Gastroesophageal sphincter (tissue), 4 donors: ENCODE measurements at regions not wholly inside any gene's neighbourhood (a gene's known extent, or its start where the extent isn't known, plus 50 kb on each side); places are given as distances from the start of the nearest gene placed in this dataset.

Source experiments
- ATAC-seq: fragments of 150-250 bp; one replicate; pipeline ENCODE4 v1.9.1; 2016; ENCODE audit warnings: mild to moderate bottlenecking, moderate library complexity
- H3K27ac ChIP-seq, 4 donors: fragments of 200-600 bp; sonication (generic) in 3 of 4; 1 replicate in 3 of 4; 2 replicates in 1 of 4; pipeline ENCODE4 v1.5.1; 2016 to 2019
- H3K27me3 ChIP-seq: fragments of 200-600 bp; sonication (generic); one replicate; pipeline ENCODE4 v1.5.1; 2019
- H3K36me3 ChIP-seq, 2 donors: fragments of 200-600 bp; sonication (generic); one replicate each; pipeline ENCODE4 v1.5.1; 2019; ENCODE audit warnings: control low read depth in 1 of 2
- H3K4me1 ChIP-seq, 3 donors: fragments of 200-600 bp; sonication (generic); 1 replicate in 2 of 3; 2 replicates in 1 of 3; pipeline ENCODE4 v1.5.1; 2016 to 2019; ENCODE audit warnings: control low read depth in 2 of 3
- H3K4me3 ChIP-seq, 2 donors: fragments of 200-600 bp; sonication (generic); one replicate each; pipeline ENCODE4 v1.5.1; 2019; ENCODE audit warnings: mild to moderate bottlenecking in 1 of 2, moderate library complexity in 1 of 2
- H3K9me3 ChIP-seq, 3 donors: fragments of 200-600 bp; sonication (generic); one replicate each; pipeline ENCODE4 v1.5.1; 2017 to 2019; ENCODE audit warnings: control low read depth in 2 of 3
- CTCF ChIP-seq, 4 experiments: fragments of 200-600 bp in 2 of 4; fragments of 450-650 bp in 2 of 4; sonication (generic) in 1 of 4; IDR thresholded peaks; one replicate each; pipeline ENCODE4 v1.5.1; 2017 to 2019; ENCODE audit warnings: antibody characterized with exemption in 4 of 4, mild to moderate bottlenecking in 2 of 4, moderate library complexity in 2 of 4
- EP300 ChIP-seq: sonication (generic); formaldehyde crosslinking; IDR thresholded peaks from one replicate; pipeline ENCODE4 v1.6.1; 2017; ENCODE audit warnings: antibody characterized with exemption, mild to moderate bottlenecking
- POLR2A ChIP-seq, 2 donors: fragments of 450-650 bp; IDR thresholded peaks; one replicate each; pipeline ENCODE4 v1.6.1; 2017; ENCODE audit warnings: antibody characterized with exemption in 2 of 2, mild to moderate bottlenecking in 2 of 2, moderate library complexity in 1 of 2
- POLR2AphosphoS5 ChIP-seq: sonication (generic); formaldehyde crosslinking; IDR thresholded peaks from one replicate; pipeline ENCODE4 v1.6.1; 2017; ENCODE audit warnings: antibody characterized with exemption
- WGBS, 2 donors: methylation state at CpG; one replicate each; pipeline ENCODE4 v1.1.5; 2018; ENCODE audit warnings: low coverage in 1 of 2; 5-methylcytosine and 5-hydroxymethylcytosine counted together

GRCh38 chr17:55654022-55654421, 68.6 kb downstream of the TMEM100 start:
- Histone ChIP-seq H3K27ac (no peak overlapping the region), H3K27me3 (no peaks in the 10 kb centered on the region), H3K4me3 (no peak overlapping the region), H3K36me3 (no peaks in the 10 kb centered on the region), H3K9me3 (no peaks in the 10 kb centered on the region), H3K4me1 (peaks cover 0 to 16% (median 0%) of the 10 kb centered on the region in 3 donors)
- no peak for ATAC-seq
- TF ChIP-seq EP300 (no peak), CTCF (IDR thresholded peaks at IDR 0.05) (no peak), POLR2AphosphoS5 (no peak), POLR2A (IDR thresholded peaks at IDR 0.05) (no peak)
- 46 to 48% methylated on average over 2 of the region's 2 CpGs for WGBS, 2 donors

GRCh38 chr17:55652825-55653224, 69.8 kb downstream of the TMEM100 start:
- H3K9me3 ChIP-seq: no peaks in the 10 kb centered on the region
- no peak for ATAC-seq
- H3K27ac ChIP-seq: no peak overlapping the region
- no peak overlapping the region for H3K4me3 ChIP-seq
- H3K36me3 ChIP-seq: no peaks in the 10 kb centered on the region
- TF ChIP-seq POLR2AphosphoS5: no peak
- no peak for TF ChIP-seq EP300
- no peak for TF ChIP-seq CTCF (IDR thresholded peaks at IDR 0.05)
- TF ChIP-seq POLR2A (IDR thresholded peaks at IDR 0.05): no peak
- WGBS, 2 donors: 92 to 100% methylated on average over 2 of the region's 2 CpGs
- no peaks in the 10 kb centered on the region for H3K27me3 ChIP-seq
- H3K4me1 ChIP-seq: peaks cover 0 to 16% (median 0%) of the 10 kb centered on the region in 3 donors

- no peak for ATAC-seq
- Histone ChIP-seq H3K36me3 (no peaks in the 10 kb centered on the region), H3K27ac (no peak overlapping the region), H3K9me3 (no peaks in the 10 kb centered on the region), H3K4me3 (no peak overlapping the region), H3K4me1 (peaks cover 0 to 16% (median 0%) of the 10 kb centered on the region in 3 donors), H3K27me3 (no peaks in the 10 kb centered on the region)
- TF ChIP-seq POLR2AphosphoS5 (no peak), EP300 (no peak), POLR2A (IDR thresholded peaks at IDR 0.05) (no peak), CTCF (IDR thresholded peaks at IDR 0.05) (no peak)
- WGBS, 2 donors: 72 to 96% methylated on average over 2 of the region's 2 CpGs
These were observed 70.4 kb downstream of the TMEM100 start for GRCh38 chr17:55652114-55652823.

- Histone ChIP-seq H3K4me1 (peaks cover 0 to 10% (median 0%) of the 10 kb centered on the region in 3 donors), H3K36me3 (no peaks in the 10 kb centered on the region), H3K4me3 (no peak overlapping the region), H3K27me3 (no peaks in the 10 kb centered on the region), H3K9me3 (no peaks in the 10 kb centered on the region), H3K27ac (no peak overlapping the region)
- no peak for ATAC-seq
- WGBS, 2 donors: 63 to 100% methylated on average over 1 to 2 of the region's 3 CpGs
- TF ChIP-seq CTCF (IDR thresholded peaks at IDR 0.05) (no peak), POLR2AphosphoS5 (no peak), POLR2A (IDR thresholded peaks at IDR 0.05) (no peak), EP300 (no peak)
These were observed 72.6 kb downstream of the TMEM100 start for GRCh38 chr17:55649957-55650597.

- H3K4me1 ChIP-seq: no peaks in the 10 kb centered on the region
- 0 to 77% methylated on average over 1 to 2 of the region's 2 CpGs for WGBS, 2 donors
- no peaks in the 10 kb centered on the region for H3K9me3 ChIP-seq
- no peaks in the 10 kb centered on the region for H3K36me3 ChIP-seq
- no peaks in the 10 kb centered on the region for H3K27me3 ChIP-seq
- H3K27ac ChIP-seq: no peak overlapping the region
- ATAC-seq: no peak
- no peak overlapping the region for H3K4me3 ChIP-seq
- TF ChIP-seq CTCF (IDR thresholded peaks at IDR 0.05) (no peak), POLR2A (IDR thresholded peaks at IDR 0.05) (no peak), EP300 (no peak), POLR2AphosphoS5 (no peak)
These were observed 74.6 kb downstream of the TMEM100 start for GRCh38 chr17:55648086-55648485.
